SK-N-SH treated with all-trans-retinoic acid at 6 μM for 48 hours (cell line): ENCODE measurements at regions not wholly inside any gene's neighbourhood (a gene's known extent, or its start where the extent isn't known, plus 50 kb on each side); places are given as distances from the start of the nearest gene placed in this dataset.
"Not testable (repeated sequence)": the region's sequence is repeated elsewhere in the genome, so short reads cannot be mapped to it uniquely, and the experiment has no call there.

ENCODE experiments used
- PATZ1 ChIP-seq: fragments of 250-450 bp; sonication (Bioruptor Pico); IDR thresholded peaks from 2 replicates; pipeline ENCODE4 v1.8.0; 2020; ENCODE audit warnings: mild to moderate bottlenecking, moderate library complexity, borderline replicate concordance
- PPARA ChIP-seq: fragments of 250-450 bp; sonication (Bioruptor Pico); IDR thresholded peaks from 2 replicates; pipeline ENCODE4 v1.5.0; 2020; ENCODE audit warnings: mild to moderate bottlenecking, borderline replicate concordance
- RARB ChIP-seq: fragments of 250-450 bp; sonication (Bioruptor Pico); IDR thresholded peaks from 2 replicates; pipeline ENCODE4 v1.8.0; 2021; ENCODE audit warnings: mild to moderate bottlenecking, moderate library complexity
- TOX ChIP-seq: fragments of 250-450 bp; sonication (Bioruptor Pico); IDR thresholded peaks from 2 replicates; pipeline ENCODE4 v1.8.0; 2021; ENCODE audit warnings: mild to moderate bottlenecking, moderate library complexity, borderline replicate concordance
- ZFP3 ChIP-seq: fragments of 250-450 bp; sonication (Bioruptor Pico); IDR thresholded peaks from 2 replicates; pipeline ENCODE4 v1.5.0; 2020; ENCODE audit warnings: mild to moderate bottlenecking, moderate library complexity
- ZFP30 ChIP-seq: fragments of 450-650 bp; formaldehyde crosslinking; IDR thresholded peaks from 2 replicates; pipeline ENCODE4 v1.5.0; 2022; ENCODE audit warnings: mild to moderate bottlenecking, moderate library complexity
- TF ChIP-seq, protein P1 (sequence below): fragments of 250-450 bp; sonication (Bioruptor Pico); IDR thresholded peaks from 2 replicates; pipeline ENCODE4 v1.5.1; 2020; ENCODE audit warnings: low read depth, mild to moderate bottlenecking, moderate library complexity

DNA sequence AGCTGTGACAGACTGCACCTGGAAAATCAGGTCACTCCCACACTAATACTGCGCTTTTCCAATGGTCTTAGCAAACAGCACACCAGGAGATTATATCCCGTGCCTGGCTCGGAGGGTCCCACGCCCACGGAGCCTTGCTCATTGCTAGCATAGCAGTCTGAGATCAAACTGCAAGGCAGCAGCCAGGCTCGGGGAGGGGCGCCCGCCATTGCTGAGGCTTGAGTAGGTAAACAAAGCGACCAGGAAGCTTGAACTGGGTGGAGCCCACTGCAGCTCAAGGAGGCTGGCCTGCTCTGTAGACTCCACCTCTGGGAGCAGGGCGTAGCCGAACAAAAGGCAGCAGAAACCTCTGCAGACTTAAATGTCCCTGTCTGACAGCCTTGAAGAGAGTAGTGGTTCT lies 121.8 kb upstream of the WDR75 start:
- not testable (repeated sequence) for TF ChIP-seq PATZ1 (CRISPR knock-in tag); TOX; ZFP30; PPARA (CRISPR knock-in tag); RARB (CRISPR knock-in tag); ZFP3 (CRISPR knock-in tag)
- TF ChIP-seq, protein P1, sequence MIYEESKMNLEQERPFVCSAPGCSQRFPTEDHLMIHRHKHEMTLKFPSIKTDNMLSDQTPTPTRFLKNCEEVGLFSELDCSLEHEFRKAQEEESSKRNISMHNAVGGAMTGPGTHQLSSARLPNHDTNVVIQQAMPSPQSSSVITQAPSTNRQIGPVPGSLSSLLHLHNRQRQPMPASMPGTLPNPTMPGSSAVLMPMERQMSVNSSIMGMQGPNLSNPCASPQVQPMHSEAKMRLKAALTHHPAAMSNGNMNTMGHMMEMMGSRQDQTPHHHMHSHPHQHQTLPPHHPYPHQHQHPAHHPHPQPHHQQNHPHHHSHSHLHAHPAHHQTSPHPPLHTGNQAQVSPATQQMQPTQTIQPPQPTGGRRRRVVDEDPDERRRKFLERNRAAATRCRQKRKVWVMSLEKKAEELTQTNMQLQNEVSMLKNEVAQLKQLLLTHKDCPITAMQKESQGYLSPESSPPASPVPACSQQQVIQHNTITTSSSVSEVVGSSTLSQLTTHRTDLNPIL (CRISPR knock-in tag): not testable (repeated sequence)
